Epithelial cell of esophagus (primary cell): ENCODE measurements at regions not wholly inside any gene's neighbourhood (a gene's known extent, or its start where the extent isn't known, plus 50 kb on each side); places are given as distances from the start of the nearest gene placed in this dataset.
A peak's percentile ranks its signal among the peaks of the same experiment; 100 is the strongest.

ENCODE experiments used
- DNase-seq: peaks from one replicate; pipeline ENCODE4 v3.0.0; 2010; ENCODE audit warnings: low read depth
- H3K4me3 ChIP-seq: 2 replicates; pipeline ENCODE4 v1.5.1; 2011; ENCODE audit warnings: mild to moderate bottlenecking, low read length, control low read depth
- TF ChIP-seq, protein P1 (sequence below): IDR thresholded peaks from 2 replicates; pipeline ENCODE4 v1.5.1; 2011; ENCODE audit warnings: low read depth, mild to moderate bottlenecking, low read length, control low read depth, inconsistent platforms; ENCODE audit not compliant: insufficient read depth; ENCODE audit errors: missing control alignments

DNA sequence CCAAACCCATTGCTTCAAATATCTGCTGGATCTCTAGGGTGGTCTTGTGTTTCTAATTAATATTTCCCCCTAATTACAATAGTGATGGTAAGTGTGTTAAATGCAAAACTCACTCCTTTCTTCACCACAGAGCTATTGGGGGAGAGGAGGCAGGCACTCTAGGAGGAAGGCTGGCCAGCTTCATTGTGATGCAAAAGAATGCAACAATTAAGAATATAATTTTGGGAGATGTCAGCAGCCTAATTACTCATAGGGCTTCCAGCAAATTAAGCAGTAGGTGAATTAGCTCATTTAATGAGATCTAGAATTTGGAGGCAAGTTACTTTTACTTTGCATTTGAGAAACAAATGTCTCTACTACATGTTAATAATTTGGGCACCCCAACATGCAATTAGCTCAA, 560.4 kb upstream of the DAB1 start:
- no peak for DNase-seq
- TF ChIP-seq, protein P1, sequence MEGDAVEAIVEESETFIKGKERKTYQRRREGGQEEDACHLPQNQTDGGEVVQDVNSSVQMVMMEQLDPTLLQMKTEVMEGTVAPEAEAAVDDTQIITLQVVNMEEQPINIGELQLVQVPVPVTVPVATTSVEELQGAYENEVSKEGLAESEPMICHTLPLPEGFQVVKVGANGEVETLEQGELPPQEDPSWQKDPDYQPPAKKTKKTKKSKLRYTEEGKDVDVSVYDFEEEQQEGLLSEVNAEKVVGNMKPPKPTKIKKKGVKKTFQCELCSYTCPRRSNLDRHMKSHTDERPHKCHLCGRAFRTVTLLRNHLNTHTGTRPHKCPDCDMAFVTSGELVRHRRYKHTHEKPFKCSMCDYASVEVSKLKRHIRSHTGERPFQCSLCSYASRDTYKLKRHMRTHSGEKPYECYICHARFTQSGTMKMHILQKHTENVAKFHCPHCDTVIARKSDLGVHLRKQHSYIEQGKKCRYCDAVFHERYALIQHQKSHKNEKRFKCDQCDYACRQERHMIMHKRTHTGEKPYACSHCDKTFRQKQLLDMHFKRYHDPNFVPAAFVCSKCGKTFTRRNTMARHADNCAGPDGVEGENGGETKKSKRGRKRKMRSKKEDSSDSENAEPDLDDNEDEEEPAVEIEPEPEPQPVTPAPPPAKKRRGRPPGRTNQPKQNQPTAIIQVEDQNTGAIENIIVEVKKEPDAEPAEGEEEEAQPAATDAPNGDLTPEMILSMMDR: no peak
- H3K4me3 ChIP-seq: no peak overlapping the region

DNA sequence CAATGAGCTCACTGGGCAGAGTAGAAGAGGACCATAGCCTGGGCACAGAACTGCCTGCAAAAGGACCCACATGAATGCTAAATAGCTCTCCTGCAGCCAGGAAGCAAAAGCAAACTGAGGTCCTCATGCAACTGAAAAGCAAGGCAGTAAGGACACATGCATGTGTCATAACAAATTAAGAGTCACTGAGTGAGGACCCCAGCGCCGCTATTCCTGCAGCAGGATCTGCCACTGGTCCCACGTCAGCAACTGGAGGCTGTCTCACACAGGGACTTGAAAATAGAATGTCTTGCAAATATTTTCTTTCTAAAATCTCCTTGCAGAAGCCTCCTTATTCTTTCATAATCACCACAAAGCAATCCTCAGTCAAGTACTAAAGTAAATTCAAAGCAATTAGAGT, 559.6 kb upstream of the DAB1 start:
- DNase-seq: no peak
- H3K4me3 ChIP-seq: no peak overlapping the region
- TF ChIP-seq, protein P1: no peak

DNA sequence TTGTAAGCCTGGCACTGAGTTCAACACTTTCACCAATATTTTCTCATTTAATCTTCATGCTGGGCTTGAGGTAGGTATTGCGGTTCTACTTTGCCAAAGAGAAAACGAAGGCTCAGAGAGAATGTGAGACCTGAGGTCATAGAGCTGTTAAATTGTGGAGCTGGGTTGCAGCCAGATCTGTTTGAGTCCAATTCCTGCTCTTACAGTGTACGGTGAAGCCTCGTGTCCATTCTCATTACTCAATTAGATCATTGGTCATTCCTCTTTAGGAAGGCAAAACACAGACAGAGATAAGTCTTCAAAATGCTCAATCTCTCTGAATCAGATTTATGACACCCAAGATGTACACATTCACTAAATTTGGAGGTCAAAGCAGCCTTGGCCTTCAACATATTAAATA, 559.0 kb upstream of the DAB1 start:
- TF ChIP-seq, protein P1: no peak
- H3K4me3 ChIP-seq: no peak overlapping the region
- DNase-seq: no peak

DNA sequence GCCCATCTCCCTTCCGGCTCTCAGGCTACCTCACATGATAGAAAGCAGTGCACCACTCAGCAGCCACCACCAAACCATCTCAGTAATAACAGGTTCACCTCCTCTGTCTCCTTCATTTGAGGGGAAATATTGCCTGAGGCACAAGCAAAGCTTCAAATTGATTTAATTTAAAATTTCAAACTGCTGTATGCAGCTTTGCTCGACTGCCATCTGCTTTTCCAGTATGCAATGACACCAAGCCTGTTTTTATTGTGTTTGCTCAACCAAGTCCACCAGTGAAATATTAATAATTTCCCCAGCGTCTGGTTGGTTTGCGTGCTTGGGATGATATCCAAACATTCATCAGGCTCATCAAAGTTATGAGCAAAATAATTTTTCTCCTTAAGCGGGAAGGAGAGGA, 552.4 kb upstream of the DAB1 start:
- no peak for DNase-seq

DNA sequence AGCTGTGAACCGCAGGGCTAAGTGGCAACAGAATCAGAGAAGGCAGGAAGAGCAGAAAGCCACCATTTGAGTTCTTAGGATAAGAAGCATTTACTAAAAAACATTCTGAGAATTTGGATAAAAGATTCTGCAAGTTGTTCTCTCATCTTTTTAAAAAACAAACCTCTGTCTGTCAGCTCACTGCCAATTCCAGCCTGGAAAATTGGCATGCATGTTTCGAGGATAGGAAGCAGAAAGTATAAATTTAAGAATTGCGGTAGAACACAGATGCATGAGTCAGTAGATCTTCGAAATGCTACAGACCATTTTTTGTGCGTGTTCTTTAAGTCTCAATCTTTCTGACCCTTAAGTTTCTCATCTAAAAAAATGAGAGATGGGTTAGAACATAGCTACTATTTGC, 544.5 kb upstream of the DAB1 start:
- H3K4me3 ChIP-seq: no peak overlapping the region
- DNase-seq: no peak
- TF ChIP-seq, protein P1: no peak

More for the DNA sequence above, 552.4 kb upstream of the DAB1 start:
- no peak overlapping the region for H3K4me3 ChIP-seq
- TF ChIP-seq, protein P1: peak; percentile 26

DNA sequence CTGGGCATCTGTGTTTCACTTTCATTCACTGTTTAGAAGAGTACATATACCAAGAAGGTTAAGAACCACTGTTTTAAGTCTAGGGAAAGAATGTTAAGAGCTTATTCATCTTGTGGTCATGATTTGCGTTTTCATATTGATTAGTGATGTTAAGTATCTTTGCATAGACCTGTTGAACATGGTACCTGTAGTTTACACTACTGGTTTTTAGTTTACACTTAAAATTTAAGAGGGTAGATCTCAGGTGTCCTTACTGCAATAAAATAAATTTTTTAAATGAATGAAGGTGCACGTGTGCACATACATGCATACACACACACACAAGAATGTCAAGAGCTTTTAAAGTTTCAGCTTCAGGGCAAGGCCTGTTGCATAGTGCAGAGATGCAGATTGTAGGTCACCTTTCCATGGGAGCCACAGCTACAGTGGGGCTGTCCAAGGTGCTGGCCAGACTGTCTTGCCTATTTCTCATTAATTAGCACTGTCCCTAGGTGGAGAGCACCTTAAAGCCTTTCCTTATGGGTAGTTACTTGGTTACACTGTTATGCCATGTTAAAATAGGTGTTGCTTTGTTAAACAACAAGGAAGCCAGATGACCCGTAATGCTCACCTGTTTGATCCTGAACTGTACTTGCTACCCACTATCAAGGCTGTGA, 543.0 kb upstream of the DAB1 start:
- DNase-seq: peak; percentile 74
- H3K4me3 ChIP-seq: no peak overlapping the region
- TF ChIP-seq, protein P1: no peak

DNA sequence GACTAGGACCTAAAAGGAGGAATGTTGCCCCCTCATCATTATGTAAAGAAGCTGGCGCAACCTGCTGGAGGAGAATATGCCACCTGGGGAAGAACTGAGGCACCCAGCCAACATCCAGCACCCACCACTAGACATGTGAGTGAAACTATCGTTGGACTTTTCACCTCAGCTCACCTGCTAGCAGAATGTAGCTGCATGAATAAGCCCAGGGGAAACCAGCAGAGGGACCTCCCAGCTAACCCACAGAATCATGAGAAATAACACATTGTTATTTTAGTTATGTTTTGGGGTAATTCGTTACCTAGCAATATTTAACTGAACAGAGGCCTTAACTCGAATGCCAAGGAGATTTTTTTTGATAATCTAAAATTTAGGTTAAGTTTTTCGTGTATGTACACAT, 542.5 kb upstream of the DAB1 start:
- no peak for DNase-seq
- no peak overlapping the region for H3K4me3 ChIP-seq
- TF ChIP-seq, protein P1: no peak
